22Rv1 (cell line): ENCODE measurements at regions not wholly inside any gene's neighbourhood (a gene's known extent, or its start where the extent isn't known, plus 50 kb on each side); places are given as distances from the start of the nearest gene placed in this dataset.

ENCODE experiments used
- CTCF ChIP-seq: fragments of 450-650 bp; IDR thresholded peaks from 2 replicates; pipeline ENCODE4 v1.5.1; 2017; ENCODE audit warnings: mild to moderate bottlenecking
- ZFX ChIP-seq: fragments of 450-650 bp; IDR thresholded peaks from 2 replicates; pipeline ENCODE4 v1.6.1; 2017; ENCODE audit warnings: antibody characterized with exemption, borderline replicate concordance

GRCh38 chr15:72833561-72833960, 50.0 kb upstream of the ADPGK start:
- TF ChIP-seq CTCF (no peak), ZFX (no peak)
